ENCODE measurements at regions not wholly inside any gene's neighbourhood (a gene's known extent, or its start where the extent isn't known, plus 50 kb on each side); places are given as distances from the start of the nearest gene placed in this dataset.
"Not testable (repeated sequence)": the region's sequence is repeated elsewhere in the genome, so short reads cannot be mapped to it uniquely, and the experiment has no call there.

DNA sequence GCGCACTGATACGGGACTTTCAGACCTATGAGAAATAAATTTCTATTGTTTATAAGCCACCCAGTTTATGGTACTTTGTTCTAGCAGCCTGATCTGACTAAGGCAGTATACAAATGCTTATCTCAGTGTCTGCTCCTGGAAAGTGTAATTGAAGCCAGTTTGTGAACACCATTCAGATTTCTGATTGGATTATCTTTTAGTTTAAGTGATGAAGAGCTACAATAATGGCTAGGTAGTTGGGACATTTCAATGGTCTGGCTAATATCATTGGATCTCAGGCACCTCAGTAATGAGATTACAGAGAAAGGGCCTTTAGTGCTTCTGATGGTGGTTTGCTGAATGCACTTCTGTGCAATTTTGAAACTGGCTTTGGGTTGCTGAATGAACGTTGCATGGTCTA lies 133.5 kb downstream of the PSAT1 start:
- peaks cover 0 to 2% of the 10 kb centered on the region in 2 experiments for H3K27me3 ChIP-seq (ENCODE audit: control insufficient read depth in 2 of 2, insufficient read depth in 2 of 2, low read length in 2 of 2)

DNA sequence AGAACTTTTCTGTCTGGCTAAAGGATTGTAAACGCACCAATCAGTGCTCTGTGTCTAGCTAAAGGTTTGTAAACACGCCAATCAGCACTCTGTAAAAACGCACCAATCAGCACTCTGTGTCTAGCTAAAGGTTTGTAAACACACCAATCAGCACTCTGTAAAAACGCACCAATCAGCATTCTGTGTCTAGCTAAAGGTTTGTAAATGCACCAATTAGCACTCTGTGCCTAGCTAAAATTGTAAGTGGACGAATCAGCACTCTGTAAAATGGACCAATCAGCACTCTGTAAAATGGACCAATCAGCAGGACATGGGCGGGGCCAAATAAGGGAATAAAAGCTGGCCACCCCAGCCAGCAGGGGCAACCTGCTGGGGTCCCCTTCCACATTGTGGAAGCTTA lies 134.1 kb downstream of the PSAT1 start:
- H4K20me1 ChIP-seq (replicated peaks; ENCODE audit: control insufficient read depth, extremely low read depth, insufficient read depth, low read length); BruUV-seq (replicated peaks); H3K4me2 ChIP-seq (ENCODE audit: insufficient read depth, low read length); H3K36me3 ChIP-seq (ENCODE audit: control insufficient read depth in 2 of 2, extremely low read depth in 1 of 2, insufficient read depth in 2 of 2, low read length in 2 of 2); H3K9me1 ChIP-seq (replicated peaks; ENCODE audit: control insufficient read depth, extremely low read depth, insufficient read depth, low read length); H3K4me3 ChIP-seq (replicated peaks in 1 of 3; ENCODE audit: insufficient read depth in 1 of 3, low read depth in 1 of 3, low read length in 3 of 3); intact Hi-C loops (cut with micrococcal nuclease); POLR2A ChIA-PET; H3K9me3 ChIP-seq (replicated peaks; ENCODE audit: control insufficient read depth, insufficient read depth, low read length); FAIRE-seq; H2AFZ ChIP-seq (ENCODE audit: low read depth, low read length); H3K27me3 ChIP-seq (ENCODE audit: control insufficient read depth in 2 of 2, insufficient read depth in 2 of 2, low read length in 2 of 2); H3K4me1 ChIP-seq (ENCODE audit: control insufficient read depth, extremely low read depth, insufficient read depth, low read length); DNase-seq (ENCODE audit: low read depth, low spot score); H3K9ac ChIP-seq (replicated peaks; ENCODE audit: extremely low read depth, insufficient read depth, low read length); H3K27ac ChIP-seq (ENCODE audit: insufficient read depth, low read depth, low read length); dilution Hi-C loops (cut with MboI; ENCODE audit: extremely low pct_ligation_motif_present, low sequenced_read_pairs); H3K79me2 ChIP-seq (ENCODE audit: control insufficient read depth, insufficient read depth, low read length): not testable (repeated sequence)
- CTCF ChIA-PET = interaction anchor here (1.5 kb wide), 1 partner anchor 8 kb away, joined by 7 read pairs; no protein-coding TSS in a partner anchor

More for the DNA sequence above, 133.5 kb downstream of the PSAT1 start:
- no peak overlapping the region for H2AFZ ChIP-seq (ENCODE audit: low read depth, low read length)
- DNase-seq (ENCODE audit: low read depth, low spot score) (no peak), FAIRE-seq (no peak)
- no peaks in the 10 kb centered on the region for H3K79me2 ChIP-seq (ENCODE audit: control insufficient read depth, insufficient read depth, low read length)
- no peaks in the 10 kb centered on the region for H3K36me3 ChIP-seq (ENCODE audit: control insufficient read depth in 2 of 2, extremely low read depth in 1 of 2, insufficient read depth in 2 of 2, low read length in 2 of 2)
- no peaks in the 10 kb centered on the region for H4K20me1 ChIP-seq (replicated peaks; ENCODE audit: control insufficient read depth, extremely low read depth, insufficient read depth, low read length)
- ChIA-PET CTCF (interaction anchor here (1.5 kb wide), 1 partner anchor 9 kb away, joined by 7 read pairs; no protein-coding TSS in a partner anchor), POLR2A (no interaction called here)
- BruUV-seq (replicated peaks) = no TSS peak
- no peaks in the 10 kb centered on the region for H3K9me3 ChIP-seq (replicated peaks; ENCODE audit: control insufficient read depth, insufficient read depth, low read length)
- H3K4me1 ChIP-seq (ENCODE audit: control insufficient read depth, extremely low read depth, insufficient read depth, low read length) = no peaks in the 10 kb centered on the region
- TF ChIP-seq GATA2 (IDR thresholded peaks at IDR 0.05; ENCODE audit: insufficient read depth, insufficient read length, low read depth, low read length) = no peak
- TF ChIP-seq MYC (IDR thresholded peaks at IDR 0.05; ENCODE audit: low read depth, low read length) = no peak
- H3K4me3 ChIP-seq (replicated peaks in 1 of 3; ENCODE audit: insufficient read depth in 1 of 3, low read depth in 1 of 3, low read length in 3 of 3) = no peak overlapping the region
- H3K27ac ChIP-seq (ENCODE audit: insufficient read depth, low read depth, low read length) = no peak overlapping the region
- H3K9me1 ChIP-seq (replicated peaks; ENCODE audit: control insufficient read depth, extremely low read depth, insufficient read depth, low read length) = no peaks in the 10 kb centered on the region
- intact Hi-C loops (cut with micrococcal nuclease) (no loop called here), dilution Hi-C loops (cut with MboI; ENCODE audit: extremely low pct_ligation_motif_present, low sequenced_read_pairs) (no loop called here)
- no peak overlapping the region for H3K4me2 ChIP-seq (ENCODE audit: insufficient read depth, low read length)
- H3K9ac ChIP-seq (replicated peaks; ENCODE audit: extremely low read depth, insufficient read depth, low read length) = no peak overlapping the region
